GM12878 (cell line): ENCODE measurements at regions not wholly inside any gene's neighbourhood (a gene's known extent, or its start where the extent isn't known, plus 50 kb on each side); places are given as distances from the start of the nearest gene placed in this dataset.

Source experiments
- ATAC-seq: fragments of 200-7000 bp; cut with Tn5 transposase; 3 replicates; pipeline ENCODE4 v1.9.1; 2020; ENCODE audit warnings: mild to moderate bottlenecking, moderate library complexity
- BruUV-seq: library from RNA; stranded (reverse); fragments of 400-500 nt; replicated peaks from 2 replicates; lab custom pipeline; 2021; lab: Mats Ljungman, UMichigan
- CTCF ChIA-PET: fragments of 300-600 bp; sonication (Branson Sonifier 250); formaldehyde crosslinking; extraction: SDS; loops from one replicate; lab custom pipeline; 2021; ENCODE audit warnings: inconsistent platforms; lab: Yijun Ruan, JAX
- POLR2A ChIA-PET: fragments of 350-600 bp; formaldehyde crosslinking; extraction: SDS; loops from one replicate; lab custom pipeline; 2021; ENCODE audit warnings: inconsistent platforms; lab: Charles Lee
- RAD21 ChIA-PET: fragments of 300-600 bp; sonication (Branson Sonifier 250); formaldehyde crosslinking; loops from one replicate; lab custom pipeline; 2023; ENCODE audit warnings: antibody characterized with exemption; ENCODE audit not compliant: unreplicated experiment; lab: Charles Lee
- SMC1A ChIA-PET: fragments of 300-600 bp; sonication (Branson Sonifier 250); formaldehyde crosslinking; loops from one replicate; lab custom pipeline; 2023; ENCODE audit not compliant: unreplicated experiment, uncharacterized antibody; lab: Charles Lee
- DNase-seq: peaks from one replicate; pipeline ENCODE4 v3.0.0-alpha.2; 2011; ENCODE audit warnings: low read depth, low spot score
- FAIRE-seq: peaks from 3 replicates; lab custom pipeline; 2011; peaks lifted over from hg19 to GRCh38; lab: Jason Lieb, UNC
- H2AFZ ChIP-seq: 2 replicates; pipeline ENCODE4 v1.6.0; 2011; ENCODE audit warnings: low read depth, low read length, control low read depth; ENCODE audit not compliant: control insufficient read depth
- H3K27ac ChIP-seq: 2 replicates; pipeline ENCODE4 v1.5.1; 2011; ENCODE audit warnings: control low read depth; ENCODE audit not compliant: control insufficient read depth, insufficient read depth
- H3K27me3 ChIP-seq, 2 experiments: replicated peaks in 1 of 2; 2 replicates each; pipeline versions ENCODE4 v1.6.0 to v1.6.1; 2011; ENCODE audit warnings: low read length in 1 of 2; ENCODE audit not compliant: control insufficient read depth in 2 of 2, insufficient read depth in 2 of 2
- H3K36me3 ChIP-seq, 2 experiments: 2 replicates each; pipeline ENCODE4 v1.5.1; 2011; ENCODE audit warnings: low read length in 1 of 2; ENCODE audit not compliant: control insufficient read depth in 2 of 2, insufficient read depth in 2 of 2
- H3K4me1 ChIP-seq: 2 replicates; pipeline ENCODE4 v1.6.1; 2011; ENCODE audit warnings: mild to moderate bottlenecking, low read length, moderate library complexity, mixed read lengths; ENCODE audit not compliant: control insufficient read depth, insufficient read depth
- H3K4me2 ChIP-seq: 2 replicates; pipeline ENCODE4 v1.6.0; 2011; ENCODE audit warnings: control low read depth; ENCODE audit not compliant: control insufficient read depth, insufficient read depth
- H3K4me3 ChIP-seq: fragments of 200-600 bp; sonication (generic); 2 replicates; pipeline ENCODE4 v1.5.1; 2016
- H3K79me2 ChIP-seq: 2 replicates; pipeline ENCODE4 v1.6.0; 2011; ENCODE audit warnings: low read length; ENCODE audit not compliant: control insufficient read depth, insufficient read depth
- H3K9ac ChIP-seq: 2 replicates; pipeline ENCODE4 v1.8.0; 2011; ENCODE audit warnings: low read length, control low read depth, mixed read lengths; ENCODE audit not compliant: control insufficient read depth, insufficient read depth
- H3K9me3 ChIP-seq: replicated peaks from 3 replicates; pipeline ENCODE4 v1.5.1; 2011; ENCODE audit warnings: mild to moderate bottlenecking, low read length; ENCODE audit not compliant: control insufficient read depth, insufficient read depth
- H4K20me1 ChIP-seq: 2 replicates; pipeline ENCODE4 v1.6.0; 2011; ENCODE audit not compliant: control insufficient read depth, insufficient read depth
- HDAC6 ChIP-seq: fragments of 200-600 bp; sonication (generic); IDR thresholded peaks from one replicate; pipeline ENCODE4 v1.8.0; 2017; ENCODE audit warnings: antibody characterized with exemption; ENCODE audit not compliant: unreplicated experiment
- NR2C2 ChIP-seq: IDR thresholded peaks from 2 replicates; pipeline ENCODE4 v1.6.1; 2011; ENCODE audit warnings: borderline replicate concordance, low read depth; ENCODE audit not compliant: control insufficient read depth, insufficient read length
- RAD51 ChIP-seq: fragments of 450-650 bp; IDR thresholded peaks from 2 replicates; pipeline ENCODE4 v1.6.1; 2016; ENCODE audit warnings: moderate library complexity, mild to moderate bottlenecking, inconsistent platforms
- SIX5 ChIP-seq: IDR thresholded peaks from 2 replicates; pipeline ENCODE4 v1.6.1; 2011; ENCODE audit warnings: mild to moderate bottlenecking, low read depth, low read length, moderate library complexity; ENCODE audit not compliant: severe bottlenecking
- SPI1 ChIP-seq: IDR thresholded peaks from 2 replicates; pipeline ENCODE4 v1.6.1; 2011; ENCODE audit warnings: low read depth, mild to moderate bottlenecking, low read length, moderate library complexity, borderline replicate concordance; ENCODE audit not compliant: insufficient read depth
- STAT1 ChIP-seq: fragments of 450-650 bp; conservative IDR thresholded peaks from 2 replicates; pipeline ENCODE4 v1.6.1; 2014; ENCODE audit warnings: antibody characterized with exemption, mild to moderate bottlenecking
- WRNIP1 ChIP-seq: IDR thresholded peaks from 2 replicates; pipeline ENCODE4 v1.6.1; 2011; ENCODE audit warnings: low read depth, low read length, improper control_type of control experiment, borderline replicate concordance
- ZBTB11 ChIP-seq: fragments of 450-650 bp; formaldehyde crosslinking; IDR thresholded peaks from 2 replicates; pipeline ENCODE4 v1.5.0; 2022; ENCODE audit warnings: mild to moderate bottlenecking, missing genetic modification characterization
- WGBS: methylation state at CpG from one replicate; pipeline ENCODE4 v1.1.6; 2016; ENCODE audit warnings: low lambda C conversion rate; ENCODE audit not compliant: insufficient replicate concordance, insufficient coverage; ENCODE audit errors: missing lambda C conversion rate; 5-methylcytosine and 5-hydroxymethylcytosine counted together
- in situ Hi-C: fragments of 300-500 bp; cut with MboI; formaldehyde crosslinking; loops from 9 replicates; pipeline ENCODE4 v1.14.3; 2018; ENCODE audit warnings: mixed read lengths
- intact Hi-C: fragments of 100-400 bp; cut with micrococcal nuclease; formaldehyde crosslinking; loops from one replicate; pipeline ENCODE4 v1.14.2; 2022; ENCODE audit not compliant: unreplicated experiment

- H3K79me2 ChIP-seq = no peaks in the 10 kb centered on the region
- H4K20me1 ChIP-seq = no peaks in the 10 kb centered on the region
- ChIA-PET SMC1A (interaction anchor here (0.8 kb wide), 1 partner anchor 20 kb away, joined by 3 read pairs; no protein-coding TSS in a partner anchor), CTCF (no interaction called here), POLR2A (no interaction called here), RAD21 (no interaction called here)
- WGBS = 57% methylated on average over 7 of the region's 7 CpGs
- no peak overlapping the region for H3K4me2 ChIP-seq
- H3K4me1 ChIP-seq = peaks cover 10% of the 10 kb centered on the region
- H3K4me3 ChIP-seq = no peak overlapping the region
- FAIRE-seq = no peak
- no peak overlapping the region for H3K9ac ChIP-seq
- in situ Hi-C loops (no loop called here), intact Hi-C loops (no loop called here)
- no peaks in the 10 kb centered on the region for H3K27me3 ChIP-seq
- H3K36me3 ChIP-seq = no peaks in the 10 kb centered on the region
- no peak overlapping the region for H2AFZ ChIP-seq
- no peaks in the 10 kb centered on the region for H3K9me3 ChIP-seq
- ATAC-seq = no peak
- TF ChIP-seq HDAC6 (no peak), SPI1 (no peak), WRNIP1 (no peak), SIX5 (no peak), RAD51 (no peak), STAT1 (no peak), ZBTB11 (CRISPR knock-in tag) (no peak), NR2C2 (no peak)
- H3K27ac ChIP-seq = no peak overlapping the region
- BruUV-seq = no TSS peak
- DNase-seq = no peak
Observed at GRCh38 chr1:8118031-8118451, 91.9 kb upstream of the ERRFI1 start.
